ENCODE measurements at regions not wholly inside any gene's neighbourhood (a gene's known extent, or its start where the extent isn't known, plus 50 kb on each side); places are given as distances from the start of the nearest gene placed in this dataset.

GRCh38 chr18:76750269-76750668 lies 72.1 kb upstream of the ZNF236 start:
- TF ChIP-seq CTCF (IDR thresholded peaks at IDR 0.05): no peak
- TF ChIP-seq POLR2A (IDR thresholded peaks at IDR 0.05): no peak

All from adrenal gland (tissue), 5 donors.